22Rv1 (cell line): ENCODE measurements at regions not wholly inside any gene's neighbourhood (a gene's known extent, or its start where the extent isn't known, plus 50 kb on each side); places are given as distances from the start of the nearest gene placed in this dataset.

Experiments
- H3K27ac ChIP-seq: fragments of 450-650 bp; 2 replicates; pipeline ENCODE4 v1.5.1; 2017
- ZFX ChIP-seq: fragments of 450-650 bp; IDR thresholded peaks from 2 replicates; pipeline ENCODE4 v1.6.1; 2017; ENCODE audit warnings: antibody characterized with exemption, borderline replicate concordance
- TF ChIP-seq, protein P1 (sequence below): fragments of 450-650 bp; IDR thresholded peaks from 2 replicates; pipeline ENCODE4 v1.5.1; 2017; ENCODE audit warnings: mild to moderate bottlenecking

DNA sequence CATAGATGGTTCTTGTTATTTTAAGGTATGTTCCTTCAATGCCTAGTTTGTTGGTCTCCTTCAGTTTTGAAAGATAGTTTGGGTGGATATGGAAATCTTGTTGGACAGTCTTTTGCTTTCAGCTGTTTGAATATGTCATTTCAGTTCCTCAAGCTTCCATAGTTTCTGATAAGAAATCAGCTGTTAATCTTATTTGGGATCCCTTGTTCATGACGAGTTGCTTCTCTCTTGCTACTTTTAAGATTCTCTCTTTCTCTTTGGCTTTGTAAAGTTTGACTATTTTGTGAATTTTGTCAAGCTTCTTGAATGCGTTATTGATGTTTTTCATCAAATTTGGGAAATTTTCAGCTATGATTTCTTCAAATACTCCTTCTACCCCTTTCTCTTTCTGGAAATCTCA lies 129.5 kb downstream of the GNL3L start:
- TF ChIP-seq ZFX, result no peak
- TF ChIP-seq, protein P1, sequence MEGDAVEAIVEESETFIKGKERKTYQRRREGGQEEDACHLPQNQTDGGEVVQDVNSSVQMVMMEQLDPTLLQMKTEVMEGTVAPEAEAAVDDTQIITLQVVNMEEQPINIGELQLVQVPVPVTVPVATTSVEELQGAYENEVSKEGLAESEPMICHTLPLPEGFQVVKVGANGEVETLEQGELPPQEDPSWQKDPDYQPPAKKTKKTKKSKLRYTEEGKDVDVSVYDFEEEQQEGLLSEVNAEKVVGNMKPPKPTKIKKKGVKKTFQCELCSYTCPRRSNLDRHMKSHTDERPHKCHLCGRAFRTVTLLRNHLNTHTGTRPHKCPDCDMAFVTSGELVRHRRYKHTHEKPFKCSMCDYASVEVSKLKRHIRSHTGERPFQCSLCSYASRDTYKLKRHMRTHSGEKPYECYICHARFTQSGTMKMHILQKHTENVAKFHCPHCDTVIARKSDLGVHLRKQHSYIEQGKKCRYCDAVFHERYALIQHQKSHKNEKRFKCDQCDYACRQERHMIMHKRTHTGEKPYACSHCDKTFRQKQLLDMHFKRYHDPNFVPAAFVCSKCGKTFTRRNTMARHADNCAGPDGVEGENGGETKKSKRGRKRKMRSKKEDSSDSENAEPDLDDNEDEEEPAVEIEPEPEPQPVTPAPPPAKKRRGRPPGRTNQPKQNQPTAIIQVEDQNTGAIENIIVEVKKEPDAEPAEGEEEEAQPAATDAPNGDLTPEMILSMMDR, result no peak
- no peak overlapping the region for H3K27ac ChIP-seq

DNA sequence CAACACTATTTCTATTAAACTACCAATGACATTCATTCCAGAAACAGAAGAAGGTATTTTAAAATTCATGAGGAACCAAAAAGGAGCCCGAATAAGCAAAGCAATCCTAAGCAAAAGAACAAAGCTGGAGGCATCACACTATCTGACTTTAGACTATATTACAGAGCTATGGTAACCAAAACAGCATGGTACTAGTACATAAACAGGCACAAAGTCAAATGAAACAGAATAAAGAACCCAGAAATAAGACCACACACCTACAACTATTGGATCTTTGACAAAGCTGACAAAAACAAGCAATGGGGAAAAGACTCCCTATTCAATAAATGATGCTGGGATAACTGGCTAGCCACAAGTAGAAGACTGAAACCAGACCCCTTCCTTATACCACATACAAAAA lies 122.3 kb downstream of the ITIH6 start:
- no peak overlapping the region for H3K27ac ChIP-seq
- no peak for TF ChIP-seq ZFX
- TF ChIP-seq, protein P1, result no peak

DNA sequence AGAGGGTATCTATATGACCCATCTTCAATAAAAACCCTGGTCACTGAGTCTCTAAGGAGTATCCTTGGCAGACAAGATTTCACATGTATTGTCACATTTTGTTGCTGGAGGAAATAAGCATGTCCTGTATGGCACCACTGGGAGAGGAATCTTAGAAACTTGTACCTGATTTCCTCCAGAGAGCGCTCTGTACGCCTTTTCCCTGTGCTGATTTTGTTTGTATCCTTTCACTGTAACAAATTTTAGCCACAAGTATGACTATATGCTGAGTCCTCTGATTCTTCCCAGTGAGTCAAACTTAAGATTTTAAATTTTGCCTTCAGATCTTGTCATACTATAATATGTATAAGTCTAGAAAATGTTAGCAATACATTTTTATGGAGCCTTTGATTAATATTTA lies 102.8 kb downstream of the ITIH6 start:
- no peak for TF ChIP-seq ZFX
- TF ChIP-seq, protein P1, result no peak
- H3K27ac ChIP-seq, result no peak overlapping the region

DNA sequence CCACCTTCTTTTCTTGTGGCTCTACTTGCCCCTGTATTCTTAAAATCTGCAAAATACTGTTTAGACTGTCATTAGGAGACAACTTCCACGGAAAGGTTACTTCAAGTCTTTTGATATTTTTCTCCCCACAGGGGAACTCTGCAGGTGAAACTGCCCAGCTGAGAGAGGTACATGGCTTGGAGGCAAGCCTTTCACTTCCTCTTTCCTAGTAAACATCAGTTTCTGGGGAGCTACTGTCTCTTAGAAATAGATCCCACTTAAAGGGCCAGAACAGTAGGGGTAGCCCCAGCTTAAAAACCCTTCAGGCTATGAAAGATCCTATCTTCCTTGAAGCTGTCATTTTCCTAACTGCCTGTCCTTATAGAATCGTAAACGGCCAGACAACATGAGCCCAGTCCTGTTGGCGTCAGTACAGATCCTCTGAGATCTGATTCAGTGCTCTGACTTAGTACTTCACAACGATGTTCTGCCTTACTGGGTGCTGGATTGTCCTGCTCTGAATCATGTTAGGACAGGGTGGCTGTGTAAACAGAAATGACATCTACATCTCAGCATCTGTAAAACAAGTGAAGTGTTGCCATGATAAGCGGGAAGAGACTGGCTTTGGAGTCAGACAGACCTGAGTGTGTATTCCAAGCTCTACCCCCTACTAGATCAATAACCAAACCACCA lies 102.1 kb downstream of the ITIH6 start:
- TF ChIP-seq, protein P1, result no peak
- TF ChIP-seq ZFX, result no peak
- no peak overlapping the region for H3K27ac ChIP-seq
